Mesendoderm (in vitro differentiated cells): ENCODE measurements at regions not wholly inside any gene's neighbourhood (a gene's known extent, or its start where the extent isn't known, plus 50 kb on each side); places are given as distances from the start of the nearest gene placed in this dataset.

Experiments
- DNase-seq: peaks from one replicate; pipeline ENCODE4 v3.0.0; 2013
- H2AK5ac ChIP-seq: 2 replicates; pipeline ENCODE4 v1.6.1; 2013; ENCODE audit warnings: low read length, inconsistent platforms
- H2BK120ac ChIP-seq: 2 replicates; pipeline ENCODE4 v1.6.1; 2013; ENCODE audit warnings: low read depth, mild to moderate bottlenecking, low read length, moderate library complexity, mixed read lengths
- H2BK15ac ChIP-seq: replicated peaks from 2 replicates; pipeline ENCODE4 v1.6.1; 2013; ENCODE audit warnings: low read depth, mild to moderate bottlenecking, moderate library complexity
- H2BK5ac ChIP-seq: 2 replicates; pipeline ENCODE4 v1.6.1; 2013; ENCODE audit warnings: low read length, inconsistent platforms
- H3K18ac ChIP-seq: 2 replicates; pipeline ENCODE4 v1.6.1; 2013; ENCODE audit warnings: mild to moderate bottlenecking, low read length, mixed read lengths
- H3K23ac ChIP-seq: one replicate; pipeline ENCODE4 v1.6.1; 2013; ENCODE audit warnings: low read length
- H3K27ac ChIP-seq: 2 replicates; pipeline ENCODE4 v1.5.1; 2013; ENCODE audit warnings: low read depth, mild to moderate bottlenecking, inconsistent platforms, low read length, moderate library complexity
- H3K27me3 ChIP-seq: 2 replicates; pipeline ENCODE4 v1.6.1; 2013; ENCODE audit warnings: low read length, control low read depth, mild to moderate bottlenecking, inconsistent platforms; ENCODE audit not compliant: insufficient read depth, poor library complexity
- H3K36me3 ChIP-seq: 2 replicates; pipeline ENCODE4 v1.6.1; 2013; ENCODE audit warnings: low read length, inconsistent platforms; ENCODE audit not compliant: control insufficient read depth, insufficient read depth
- H3K4ac ChIP-seq: one replicate; pipeline ENCODE4 v1.6.1; 2013; ENCODE audit warnings: low read depth, mild to moderate bottlenecking, low read length, moderate library complexity
- H3K4me1 ChIP-seq: 2 replicates; pipeline ENCODE4 v1.6.1; 2013; ENCODE audit warnings: low read depth, low read length, inconsistent platforms; ENCODE audit not compliant: control insufficient read depth
- H3K4me2 ChIP-seq: 2 replicates; pipeline ENCODE4 v1.6.1; 2013; ENCODE audit warnings: low read length
- H3K4me3 ChIP-seq: 2 replicates; pipeline ENCODE4 v1.5.1; 2013; ENCODE audit warnings: mild to moderate bottlenecking, low read length
- H3K56ac ChIP-seq: one replicate; pipeline ENCODE4 v1.6.1; 2013; ENCODE audit warnings: low read length
- H3K79me1 ChIP-seq: 2 replicates; pipeline ENCODE4 v1.6.1; 2013; ENCODE audit warnings: low read length, inconsistent platforms
- H3K79me2 ChIP-seq: 2 replicates; pipeline ENCODE4 v1.6.1; 2013; ENCODE audit warnings: mild to moderate bottlenecking, low read length; ENCODE audit not compliant: control insufficient read depth, insufficient read depth
- H3K9ac ChIP-seq: 2 replicates; pipeline ENCODE4 v1.6.1; 2013; ENCODE audit warnings: low read length, inconsistent platforms
- H4K5ac ChIP-seq: one replicate; pipeline ENCODE4 v1.6.1; 2013; ENCODE audit warnings: low read length
- H4K8ac ChIP-seq: one replicate; pipeline ENCODE4 v1.6.1; 2013; ENCODE audit warnings: low read depth, mild to moderate bottlenecking, control low read depth, low read length, moderate library complexity
- WGBS: extraction: QIAGEN DNeasy Blood & Tissue Kit; methylation state at CpG from one replicate; pipeline ENCODE4 v1.1.7; 2013; ENCODE audit warnings: low lambda C conversion rate, missing lambda C conversion rate; ENCODE audit not compliant: insufficient coverage; ENCODE audit errors: extremely low coverage; 5-methylcytosine and 5-hydroxymethylcytosine counted together

GRCh38 chr9:22255337-22255736 lies 191.3 kb upstream of the DMRTA1 start:
- Histone ChIP-seq H3K18ac (no peak overlapping the region), H3K4me2 (no peak overlapping the region), H3K27ac (no peak overlapping the region), H3K9ac (no peak overlapping the region), H3K23ac (no peak overlapping the region), H3K4me3 (no peak overlapping the region), H3K27me3 (no peaks in the 10 kb centered on the region), H4K5ac (no peak overlapping the region), H2BK15ac (no peak overlapping the region), H3K56ac (no peak overlapping the region), H3K79me1 (no peaks in the 10 kb centered on the region), H4K8ac (no peak overlapping the region), H3K4me1 (no peaks in the 10 kb centered on the region), H3K4ac (no peak overlapping the region), H2BK120ac (no peak overlapping the region), H2BK5ac (no peak overlapping the region), H3K36me3 (no peaks in the 10 kb centered on the region), H3K79me2 (no peaks in the 10 kb centered on the region), H2AK5ac (no peak overlapping the region)
- DNase-seq, result no peak
- no CpG with 5 or more reads among the region's 1 CpG for WGBS

- H3K18ac ChIP-seq, result no peak overlapping the region
- H3K27ac ChIP-seq, result no peak overlapping the region
- H3K4ac ChIP-seq, result no peak overlapping the region
- no peak overlapping the region for H3K4me2 ChIP-seq
- H3K36me3 ChIP-seq, result no peaks in the 10 kb centered on the region
- no peak overlapping the region for H3K4me3 ChIP-seq
- H4K8ac ChIP-seq, result no peak overlapping the region
- H3K4me1 ChIP-seq, result no peaks in the 10 kb centered on the region
- H3K9ac ChIP-seq, result no peak overlapping the region
- H3K23ac ChIP-seq, result no peak overlapping the region
- H2BK15ac ChIP-seq, result no peak overlapping the region
- no peak overlapping the region for H2BK120ac ChIP-seq
- no peaks in the 10 kb centered on the region for H3K79me2 ChIP-seq
- no peaks in the 10 kb centered on the region for H3K79me1 ChIP-seq
- no peaks in the 10 kb centered on the region for H3K27me3 ChIP-seq
- DNase-seq, result no peak
- no CpG with 5 or more reads among the region's 3 CpGs for WGBS
- no peak overlapping the region for H2AK5ac ChIP-seq
- H3K56ac ChIP-seq, result no peak overlapping the region
- no peak overlapping the region for H4K5ac ChIP-seq
- no peak overlapping the region for H2BK5ac ChIP-seq
These were observed 190.2 kb upstream of the DMRTA1 start for GRCh38 chr9:22256381-22256780.

- Histone ChIP-seq H3K36me3 (no peaks in the 10 kb centered on the region), H3K27ac (no peak overlapping the region), H3K79me1 (no peaks in the 10 kb centered on the region), H2BK5ac (no peak overlapping the region), H2AK5ac (no peak overlapping the region), H3K4me3 (no peak overlapping the region), H3K27me3 (no peaks in the 10 kb centered on the region), H3K4me1 (no peaks in the 10 kb centered on the region), H3K4me2 (no peak overlapping the region), H4K5ac (no peak overlapping the region), H3K23ac (no peak overlapping the region), H4K8ac (no peak overlapping the region), H3K56ac (no peak overlapping the region), H3K9ac (no peak overlapping the region), H3K18ac (no peak overlapping the region), H3K4ac (no peak overlapping the region), H2BK15ac (no peak overlapping the region), H3K79me2 (no peaks in the 10 kb centered on the region), H2BK120ac (no peak overlapping the region)
- DNase-seq, result no peak
These were observed 189.4 kb upstream of the DMRTA1 start for GRCh38 chr9:22257026-22257816.

- H4K5ac ChIP-seq, result no peak overlapping the region
- H3K4ac ChIP-seq, result no peak overlapping the region
These were observed 181.6 kb upstream of the DMRTA1 start for GRCh38 chr9:22265038-22265437.

GRCh38 chr9:22265534-22265933 lies 181.1 kb upstream of the DMRTA1 start:
- H3K4me3 ChIP-seq, result no peak overlapping the region
- no peak overlapping the region for H3K23ac ChIP-seq
- no peak overlapping the region for H3K56ac ChIP-seq
- no peak overlapping the region for H2BK120ac ChIP-seq
- no peak overlapping the region for H2AK5ac ChIP-seq
- no CpG with 5 or more reads among the region's 2 CpGs for WGBS
- no peaks in the 10 kb centered on the region for H3K36me3 ChIP-seq
- H3K9ac ChIP-seq, result no peak overlapping the region
- H3K27me3 ChIP-seq, result no peaks in the 10 kb centered on the region
- no peaks in the 10 kb centered on the region for H3K79me2 ChIP-seq
- no peak overlapping the region for H3K4me2 ChIP-seq
- H2BK15ac ChIP-seq, result no peak overlapping the region
- no peak overlapping the region for H4K8ac ChIP-seq
- no peaks in the 10 kb centered on the region for H3K4me1 ChIP-seq
- no peak overlapping the region for H4K5ac ChIP-seq
- no peak overlapping the region for H3K27ac ChIP-seq
- no peak overlapping the region for H2BK5ac ChIP-seq
- no peaks in the 10 kb centered on the region for H3K79me1 ChIP-seq
- H3K18ac ChIP-seq, result no peak overlapping the region
- no peak for DNase-seq
- no peak overlapping the region for H3K4ac ChIP-seq

More at GRCh38 chr9:22265038-22265437, 181.6 kb upstream of the DMRTA1 start:
- Histone ChIP-seq H3K27me3 (no peaks in the 10 kb centered on the region), H3K4me2 (no peak overlapping the region), H3K4me1 (no peaks in the 10 kb centered on the region), H3K27ac (no peak overlapping the region), H3K9ac (no peak overlapping the region), H2BK120ac (no peak overlapping the region), H3K4me3 (no peak overlapping the region), H4K8ac (no peak overlapping the region), H2AK5ac (no peak overlapping the region), H3K18ac (no peak overlapping the region), H3K79me2 (no peaks in the 10 kb centered on the region), H3K56ac (no peak overlapping the region), H2BK5ac (no peak overlapping the region), H3K23ac (no peak overlapping the region), H3K36me3 (no peaks in the 10 kb centered on the region), H3K79me1 (no peaks in the 10 kb centered on the region), H2BK15ac (no peak overlapping the region)
- no peak for DNase-seq

- no peak overlapping the region for H3K4me2 ChIP-seq
- H3K18ac ChIP-seq, result no peak overlapping the region
- no peak overlapping the region for H3K4me3 ChIP-seq
- H4K8ac ChIP-seq, result no peak overlapping the region
- no peaks in the 10 kb centered on the region for H3K27me3 ChIP-seq
- H3K79me2 ChIP-seq, result no peaks in the 10 kb centered on the region
- H2AK5ac ChIP-seq, result no peak overlapping the region
- H2BK5ac ChIP-seq, result no peak overlapping the region
- WGBS, result no CpG with 5 or more reads among the region's 2 CpGs
- no peak overlapping the region for H4K5ac ChIP-seq
- H3K4ac ChIP-seq, result no peak overlapping the region
- H2BK120ac ChIP-seq, result no peak overlapping the region
- DNase-seq, result no peak
- H3K36me3 ChIP-seq, result no peaks in the 10 kb centered on the region
- no peak overlapping the region for H3K9ac ChIP-seq
- H3K23ac ChIP-seq, result no peak overlapping the region
- no peak overlapping the region for H2BK15ac ChIP-seq
- no peak overlapping the region for H3K56ac ChIP-seq
- H3K27ac ChIP-seq, result no peak overlapping the region
- H3K4me1 ChIP-seq, result no peaks in the 10 kb centered on the region
- no peaks in the 10 kb centered on the region for H3K79me1 ChIP-seq
These were observed 172.1 kb upstream of the DMRTA1 start for GRCh38 chr9:22274477-22274876.
